Right hindlimb (tissue), 1 donor: ENCODE measurements at regions not wholly inside any gene's neighbourhood (a gene's known extent, or its start where the extent isn't known, plus 50 kb on each side); places are given as distances from the start of the nearest gene placed in this dataset.
"Not testable (repeated sequence)": the region's sequence is repeated elsewhere in the genome, so short reads cannot be mapped to it uniquely, and the experiment has no call there.

Experiments
- DNase-seq: peaks from one replicate; pipeline ENCODE4 v3.0.0-alpha.2; 2018

DNA sequence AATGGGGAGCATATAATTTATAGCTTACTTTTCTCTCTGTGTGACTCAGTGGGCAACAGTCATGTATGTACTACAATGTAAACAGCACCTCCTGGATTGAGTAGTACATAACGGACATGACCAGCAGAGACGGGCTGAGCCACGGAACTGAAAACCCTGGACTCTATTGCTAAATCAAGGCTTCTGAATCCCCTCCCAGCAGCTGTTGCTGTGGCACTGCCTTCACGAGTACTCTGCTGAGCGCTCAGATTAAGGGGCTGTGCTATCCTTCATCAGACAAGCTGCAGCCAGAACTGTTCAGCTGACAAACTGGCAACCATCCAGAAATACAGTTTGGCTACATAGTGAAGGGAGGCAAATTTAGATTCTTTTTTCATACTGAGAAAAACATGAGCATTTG is 131.3 kb upstream of the CCDC180 start:
- peak; percentile 67 for DNase-seq

DNA sequence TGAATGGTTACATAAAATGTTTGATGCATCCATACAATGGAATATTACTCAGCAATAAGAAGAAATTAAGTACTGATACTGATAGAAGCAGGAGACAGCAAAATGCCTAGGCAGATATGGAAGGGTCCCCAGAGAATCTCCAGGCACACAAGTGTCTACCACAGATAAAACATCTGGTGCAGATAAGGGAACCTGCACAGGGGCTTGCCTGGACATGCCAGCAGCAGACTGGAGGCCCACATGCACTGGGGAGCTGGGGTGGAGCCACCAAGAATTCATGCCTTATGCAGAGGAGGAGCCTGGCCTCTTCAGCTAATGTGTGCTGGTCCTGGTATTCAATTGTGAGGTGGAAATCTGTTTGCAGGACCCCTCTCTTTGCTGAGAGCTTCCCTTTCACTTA is 129.2 kb upstream of the CTSV start:
- not testable (repeated sequence) for DNase-seq

DNA sequence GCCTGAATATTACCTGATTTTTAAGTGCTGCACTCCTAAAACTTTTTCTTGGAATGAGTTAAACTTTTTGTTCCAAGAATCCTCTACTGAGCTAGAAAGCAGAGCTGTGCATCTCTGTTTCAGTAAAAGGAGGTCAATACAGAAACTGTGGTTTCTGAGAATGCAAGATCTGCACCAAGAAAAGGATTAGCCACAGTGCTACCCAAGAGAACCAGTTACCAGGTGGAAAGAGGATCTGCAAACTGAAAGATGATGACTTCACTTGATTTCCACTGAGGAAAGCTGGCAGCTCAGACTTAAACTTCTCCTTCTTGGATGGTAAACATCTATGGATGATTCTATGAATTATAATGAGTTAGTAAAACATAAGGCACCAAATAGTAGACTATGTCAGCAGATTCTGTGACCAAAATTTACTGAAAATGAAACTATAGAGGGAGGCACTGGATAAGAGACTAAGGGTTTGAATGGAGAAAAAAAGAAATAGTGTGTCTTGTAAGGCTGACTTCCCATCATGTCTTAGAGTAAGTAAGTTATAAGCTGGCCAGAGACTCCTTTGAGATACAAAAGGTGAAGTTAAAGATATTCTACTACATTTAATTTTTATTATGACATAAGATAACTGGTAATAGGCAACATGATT is 127.7 kb upstream of the CTSV start:
- not testable (repeated sequence) for DNase-seq

DNA sequence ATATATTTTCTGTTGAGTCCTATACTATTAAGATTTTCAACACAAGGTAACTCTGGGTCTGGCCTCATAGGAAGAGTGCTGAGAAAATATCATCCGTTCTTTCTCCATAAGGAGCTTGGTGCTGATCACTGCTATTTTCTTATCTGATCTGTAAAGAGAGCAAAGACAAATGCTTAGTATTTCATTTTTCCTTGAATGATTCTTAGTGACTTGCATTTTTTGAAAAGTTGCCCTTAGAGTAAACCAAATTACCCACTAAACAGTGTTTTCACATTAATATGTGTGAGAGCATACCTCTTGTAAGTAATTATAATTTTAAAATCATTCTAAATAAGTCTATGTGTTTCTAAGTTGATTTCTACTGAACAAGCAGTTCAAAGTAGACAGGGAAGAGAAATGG is 121.3 kb upstream of the CTSV start:
- DNase-seq: no peak

DNA sequence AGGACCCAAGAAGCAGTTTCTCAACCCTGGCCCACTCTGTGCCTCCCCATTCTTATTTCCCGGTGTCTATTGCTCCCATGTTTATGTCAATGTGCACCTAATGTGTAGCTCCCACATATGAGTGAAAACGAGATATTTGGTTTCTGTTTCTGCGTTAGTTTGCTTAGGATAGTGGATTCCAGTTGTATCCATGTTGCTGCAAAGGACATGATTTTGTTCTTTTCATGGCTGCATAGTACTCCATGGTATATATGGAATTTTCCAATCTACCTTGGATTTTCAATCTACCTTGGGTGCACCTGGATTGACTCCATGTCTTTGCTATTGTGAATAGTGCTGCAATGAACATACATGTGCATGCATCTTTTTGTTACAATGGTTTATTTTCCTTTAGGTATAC is 119.8 kb upstream of the CTSV start:
- DNase-seq: not testable (repeated sequence)

DNA sequence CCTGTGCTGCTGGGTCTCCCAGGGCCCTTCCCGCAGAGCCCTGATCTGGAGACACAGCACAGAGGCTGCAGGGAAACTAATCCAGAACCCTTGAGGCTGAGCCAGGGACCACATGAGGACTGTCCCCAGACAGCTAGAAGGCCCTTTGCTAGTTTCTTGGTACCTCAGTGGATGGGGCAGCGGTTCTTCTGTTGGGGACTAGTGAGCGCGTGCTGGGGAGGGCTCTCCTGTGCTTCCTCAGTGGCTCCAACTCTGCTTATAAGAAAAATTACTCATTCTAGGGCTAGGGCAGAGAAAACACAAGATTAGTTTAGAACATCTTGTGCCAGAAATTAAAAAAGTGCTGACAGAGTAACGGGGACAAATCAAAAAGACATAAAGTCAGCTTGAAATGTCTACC is 116.5 kb upstream of the CTSV start:
- DNase-seq: not testable (repeated sequence)

DNA sequence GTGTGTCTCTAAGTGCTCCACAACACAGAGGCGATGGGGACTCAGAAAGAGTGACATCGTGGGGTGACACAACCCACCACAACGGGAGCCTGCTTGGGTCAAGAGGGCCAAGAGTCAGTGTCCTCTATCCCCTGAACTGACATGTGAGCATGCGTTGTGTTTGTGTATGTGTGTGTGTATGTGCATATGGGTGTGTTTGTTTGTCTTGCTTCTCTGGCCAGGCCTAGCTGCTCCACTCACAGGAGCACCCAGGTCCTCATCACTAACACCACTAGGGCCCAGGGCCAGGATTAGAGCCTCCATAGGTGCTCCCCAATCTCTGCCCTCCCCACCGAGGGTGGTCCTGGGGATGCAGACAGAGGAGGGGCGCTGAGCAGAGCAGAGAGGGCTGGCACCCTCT is 115.0 kb upstream of the CTSV start:
- no peak for DNase-seq

DNA sequence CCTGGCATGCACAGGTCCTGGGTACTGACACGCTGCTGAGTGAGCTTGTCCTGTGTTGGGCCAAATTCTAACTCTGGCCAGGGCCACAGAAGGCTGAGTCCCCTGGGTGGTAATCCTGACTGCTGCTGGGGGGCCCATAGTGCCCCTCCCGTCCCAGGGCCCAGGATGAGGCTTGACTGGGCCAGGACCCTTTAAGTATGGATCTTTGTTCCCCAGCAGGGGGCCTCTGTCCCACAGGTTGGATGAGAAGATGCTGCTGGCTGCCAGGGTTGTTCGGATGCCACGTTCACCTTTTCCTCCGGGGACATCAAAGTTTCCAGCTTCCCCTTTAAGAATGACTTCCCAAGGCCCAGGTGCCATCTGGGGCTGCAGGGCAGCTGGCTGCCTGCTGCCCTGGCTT is 114.2 kb upstream of the CTSV start:
- not testable (repeated sequence) for DNase-seq

DNA sequence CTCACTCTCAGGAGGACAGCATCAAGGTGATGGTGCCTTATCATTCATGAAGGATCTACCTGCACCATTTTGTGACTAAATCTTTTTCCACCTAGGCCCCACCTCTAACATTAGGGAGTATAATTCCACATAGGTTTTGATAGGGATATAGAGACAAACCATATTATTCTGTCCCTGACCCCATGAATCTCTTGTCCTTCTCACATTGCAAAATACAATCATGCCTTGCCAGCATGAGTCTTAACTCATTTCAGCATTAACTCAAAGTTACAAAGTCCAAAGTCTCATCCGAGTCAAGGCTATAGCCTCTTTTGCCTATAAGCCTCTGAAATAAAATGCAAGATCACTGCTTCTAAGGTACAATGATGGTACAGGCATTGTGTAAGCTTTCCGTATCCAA is 111.5 kb upstream of the CTSV start:
- not testable (repeated sequence) for DNase-seq

DNA sequence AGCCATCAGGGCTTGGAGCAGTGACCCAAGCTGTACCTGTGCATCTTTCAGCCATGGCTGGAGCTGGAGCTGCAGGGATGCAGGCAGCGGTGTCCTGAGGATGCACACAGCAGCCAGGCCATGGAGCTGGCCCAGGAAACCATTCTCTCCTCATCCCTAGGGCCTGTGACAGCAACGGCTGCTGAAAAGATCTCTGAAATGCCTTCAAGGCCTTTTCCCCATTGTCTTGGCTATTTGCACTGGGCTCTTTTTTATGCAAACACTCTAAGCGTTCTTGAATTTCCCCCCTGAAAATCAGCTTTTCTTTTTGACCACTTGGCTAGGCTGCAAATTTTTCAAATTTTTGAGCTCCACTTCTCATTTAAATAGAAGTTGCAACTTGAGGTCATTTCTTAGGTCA is 109.5 kb upstream of the CTSV start:
- DNase-seq: not testable (repeated sequence)

DNA sequence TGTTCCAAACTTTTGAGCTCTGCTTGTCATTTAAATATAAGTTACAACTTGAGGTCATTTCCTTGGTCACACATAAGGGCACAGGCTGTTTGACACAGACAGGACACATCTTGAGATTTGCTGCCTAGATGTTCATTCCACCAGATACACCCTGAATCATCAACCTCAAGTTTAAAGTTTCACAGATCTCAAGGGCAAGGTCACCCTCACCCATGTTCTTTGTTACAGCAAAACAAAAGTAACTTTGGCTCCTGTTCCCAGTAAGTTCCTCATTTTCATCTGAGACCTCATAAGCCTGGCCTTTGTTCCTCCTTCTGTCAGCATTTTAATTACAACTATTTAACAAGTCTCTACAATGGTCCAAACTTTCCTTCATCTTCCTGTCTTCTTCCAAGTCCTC is 106.7 kb upstream of the CTSV start:
- not testable (repeated sequence) for DNase-seq

DNA sequence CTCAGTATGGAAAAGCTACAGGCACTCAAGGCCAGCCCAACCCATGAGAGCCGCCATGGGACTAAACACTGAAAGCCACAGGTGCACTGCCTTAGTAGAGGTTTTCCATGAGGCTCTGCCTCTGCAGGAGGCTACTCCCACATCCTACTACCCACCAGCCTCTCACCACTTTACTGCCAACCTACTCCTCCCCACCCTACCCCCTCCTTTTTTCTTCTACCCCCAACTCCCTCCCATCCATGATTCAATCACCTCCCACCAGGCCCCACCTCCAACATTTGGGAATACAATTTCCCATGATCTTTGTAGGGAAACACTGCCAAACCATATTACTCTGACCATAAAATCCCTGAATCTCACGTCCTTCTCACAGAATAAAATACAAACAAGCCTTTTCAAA is 101.6 kb upstream of the CTSV start:
- DNase-seq: no peak

DNA sequence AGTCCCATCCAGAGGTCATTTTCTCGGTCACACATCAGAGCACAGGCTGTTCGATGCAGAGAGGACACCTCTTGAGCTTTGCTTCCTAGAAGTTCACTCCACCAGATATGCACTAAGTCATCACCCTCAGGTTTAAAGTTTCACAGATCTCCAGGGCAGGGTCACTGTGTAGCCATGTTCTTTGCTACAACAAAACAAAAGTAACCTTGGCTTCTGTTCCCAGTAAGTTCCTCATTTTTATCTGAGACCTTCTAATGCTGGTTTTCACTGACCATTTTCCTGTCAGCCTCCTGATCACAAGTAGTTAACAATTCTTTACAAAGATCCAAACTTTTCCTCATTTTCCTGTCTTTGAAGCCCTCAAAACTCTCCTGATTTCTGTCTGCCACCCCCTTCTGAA is 97.5 kb upstream of the CTSV start:
- no peak for DNase-seq

DNA sequence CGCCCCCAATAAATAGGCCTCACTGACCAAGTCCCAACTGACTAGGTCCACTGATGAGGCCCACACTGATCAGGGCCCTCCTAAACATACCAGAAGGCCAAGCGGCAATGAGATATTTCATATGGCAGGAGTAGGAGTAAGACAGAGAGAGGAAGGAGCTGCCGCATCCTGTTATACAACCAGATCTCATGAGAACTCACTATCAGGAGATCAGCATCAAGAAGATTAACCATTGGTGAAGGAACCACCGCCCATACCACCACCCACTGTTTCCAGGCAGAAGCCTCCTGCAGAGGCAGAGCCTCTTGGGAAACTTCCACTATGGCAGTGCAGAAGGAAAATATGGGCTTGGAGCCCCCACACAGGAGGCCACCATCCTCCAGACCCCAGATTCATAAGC is 95.0 kb upstream of the CTSV start:
- DNase-seq: not testable (repeated sequence)

DNA sequence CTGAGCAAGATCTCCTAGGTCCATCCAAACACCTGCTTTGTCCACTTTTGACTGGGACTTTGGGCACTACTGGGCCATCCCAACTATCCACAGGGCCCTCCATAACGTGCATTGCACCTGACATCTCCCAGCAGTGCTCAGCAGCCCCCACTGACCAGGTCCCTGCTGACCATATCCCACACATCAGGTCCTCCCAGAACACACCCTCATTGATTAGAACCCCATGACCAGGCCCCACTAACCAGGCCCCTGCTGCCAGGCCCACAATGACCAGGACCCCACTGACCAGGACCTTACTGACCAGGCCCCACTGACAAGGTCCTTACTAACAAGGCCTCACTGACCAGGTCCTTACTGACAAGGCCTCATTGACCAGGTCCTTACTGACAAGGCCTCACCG is 93.9 kb upstream of the CTSV start:
- no peak for DNase-seq

DNA sequence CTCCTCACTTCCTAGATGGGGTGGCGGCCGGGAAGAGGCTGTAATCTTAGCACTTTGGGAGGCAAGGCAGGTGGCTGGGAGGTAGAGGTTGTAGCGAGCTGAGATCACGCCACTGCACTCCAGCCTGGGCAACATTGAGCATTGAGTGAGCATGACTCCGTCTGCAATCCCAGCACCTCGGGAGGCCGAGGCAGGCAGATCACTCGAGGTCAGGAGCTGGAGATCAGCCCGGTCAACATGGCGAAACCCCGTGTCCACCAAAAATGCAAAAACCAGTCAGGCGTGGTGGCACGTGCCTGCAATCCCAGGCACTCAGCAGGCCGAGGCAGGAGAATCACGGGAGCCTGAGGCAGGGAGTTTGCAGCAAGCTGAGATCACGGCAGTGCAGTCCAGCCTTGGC is 91.9 kb upstream of the CTSV start:
- not testable (repeated sequence) for DNase-seq

DNA sequence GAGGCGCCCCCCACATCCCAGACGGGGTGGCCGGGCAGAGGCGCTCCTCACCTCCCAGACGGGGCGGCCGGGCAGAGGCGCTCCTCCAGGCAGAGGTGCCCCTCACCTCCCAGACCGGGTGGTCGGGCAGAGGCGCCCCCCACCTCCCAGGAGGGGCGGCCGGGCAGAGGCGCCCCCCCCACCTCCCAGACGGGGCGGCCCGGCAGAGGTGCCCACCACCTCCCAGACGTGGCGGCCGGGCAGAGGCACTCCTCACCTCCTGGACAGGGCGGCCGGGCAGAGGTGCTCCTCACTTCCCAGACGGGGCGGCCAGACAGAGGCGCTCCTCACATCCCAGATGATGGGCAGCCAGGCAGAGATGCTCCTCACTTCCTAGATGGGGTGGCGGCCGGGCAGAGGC is 91.4 kb upstream of the CTSV start:
- not testable (repeated sequence) for DNase-seq

DNA sequence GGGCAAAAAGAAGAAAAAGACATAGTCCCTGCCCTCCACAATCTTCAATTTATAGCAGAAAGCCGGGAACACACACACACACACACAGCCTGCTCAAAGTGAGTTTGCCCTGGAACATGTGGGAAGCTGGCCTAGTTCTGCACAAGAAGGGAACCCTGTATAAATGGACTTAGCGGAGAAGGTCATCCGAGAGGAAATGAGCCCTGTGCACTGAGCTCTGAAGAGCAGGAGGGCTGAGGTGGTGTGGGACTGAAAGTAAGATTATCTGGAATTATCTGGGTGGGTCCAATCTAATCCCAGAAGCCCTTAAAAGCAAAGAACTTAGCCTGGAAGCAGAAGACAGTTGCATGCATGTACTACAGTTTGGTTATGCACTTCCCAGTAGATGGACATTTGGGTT is 90.0 kb upstream of the CTSV start:
- no peak for DNase-seq

DNA sequence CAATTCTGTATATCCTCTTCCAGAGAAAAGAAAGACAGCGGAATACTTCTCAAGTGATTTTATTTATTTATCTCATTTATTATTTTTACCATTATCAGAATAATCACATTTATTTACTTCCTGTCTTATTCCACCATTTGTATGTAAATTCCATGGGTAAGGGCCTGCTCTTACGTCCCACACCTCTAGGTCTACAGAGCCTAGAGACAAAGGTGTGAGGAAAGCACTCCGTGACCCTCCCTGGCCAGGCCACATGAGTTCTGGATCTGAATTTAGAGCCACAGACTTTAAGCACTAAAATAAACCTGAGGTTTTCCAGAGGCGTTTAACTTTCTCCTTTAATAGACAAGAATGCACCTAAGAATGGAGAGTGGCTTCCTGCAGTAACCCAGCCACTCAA is 85.3 kb upstream of the CTSV start:
- DNase-seq: no peak

DNA sequence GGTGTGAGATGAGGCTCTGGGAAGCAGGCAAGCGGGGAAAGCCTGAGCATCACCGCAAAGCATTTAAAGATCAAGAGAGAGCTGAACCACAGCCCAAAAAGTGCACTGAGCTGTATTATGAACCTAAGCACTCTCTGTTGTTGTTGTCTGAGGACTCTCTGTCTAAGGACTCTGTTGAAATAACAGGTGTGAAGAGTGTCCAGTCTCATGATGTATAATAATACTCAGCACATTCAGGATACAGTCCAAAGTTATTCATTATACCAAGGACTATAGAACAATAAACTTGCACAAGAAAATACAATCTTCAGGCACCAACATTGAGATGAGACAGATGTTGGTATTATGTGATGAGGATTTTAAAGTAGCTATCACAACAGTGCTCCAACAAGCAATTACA is 71.8 kb upstream of the CTSV start:
- no peak for DNase-seq

DNA sequence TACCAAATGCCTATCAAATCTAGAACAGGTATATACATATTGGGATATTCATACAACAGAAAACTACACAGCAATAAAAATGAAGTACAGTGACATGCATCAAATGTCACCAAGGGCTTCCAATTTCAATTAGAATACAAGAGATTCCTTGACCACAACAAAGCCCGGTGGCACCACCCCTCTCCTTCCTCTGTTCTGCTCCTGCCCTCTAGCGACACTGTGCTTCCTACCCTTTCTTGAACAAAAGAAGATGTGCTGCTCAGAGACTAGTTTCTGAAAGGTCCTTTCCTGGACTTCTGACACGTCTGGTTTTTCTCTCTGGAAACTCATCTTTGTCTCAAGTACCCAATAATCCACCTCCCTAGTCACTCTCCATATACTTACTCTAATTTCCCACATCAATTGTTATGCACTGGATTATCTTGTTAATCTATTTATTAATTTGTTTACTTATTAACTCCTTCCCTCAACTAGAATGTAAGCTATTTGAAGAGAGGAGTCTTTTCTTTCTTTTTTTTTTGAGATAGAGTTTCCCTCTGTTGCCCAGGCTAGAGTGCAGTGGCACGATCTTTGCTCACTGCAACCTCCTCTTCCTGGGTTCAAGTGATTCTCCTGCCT is 70.4 kb upstream of the CTSV start:
- no peak for DNase-seq

DNA sequence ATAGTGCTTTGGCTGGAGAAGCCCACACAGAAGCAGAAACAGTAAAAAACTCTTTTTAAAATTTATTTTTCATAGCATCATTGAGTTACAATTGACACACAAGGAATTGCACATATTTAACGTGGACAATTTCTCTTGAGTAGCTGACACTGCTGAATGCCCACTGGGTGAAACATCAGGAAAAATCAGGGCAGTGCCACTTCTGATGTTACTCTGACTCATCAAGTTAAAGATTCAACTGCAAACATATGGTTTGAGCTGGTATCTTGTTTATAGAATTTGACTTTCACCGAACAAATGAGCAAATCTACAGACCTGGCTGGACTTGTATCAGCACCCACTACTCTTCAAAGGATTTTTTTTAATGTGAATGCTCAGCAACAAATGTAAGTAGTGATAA is 66.3 kb upstream of the CTSV start:
- DNase-seq: not testable (repeated sequence)

DNA sequence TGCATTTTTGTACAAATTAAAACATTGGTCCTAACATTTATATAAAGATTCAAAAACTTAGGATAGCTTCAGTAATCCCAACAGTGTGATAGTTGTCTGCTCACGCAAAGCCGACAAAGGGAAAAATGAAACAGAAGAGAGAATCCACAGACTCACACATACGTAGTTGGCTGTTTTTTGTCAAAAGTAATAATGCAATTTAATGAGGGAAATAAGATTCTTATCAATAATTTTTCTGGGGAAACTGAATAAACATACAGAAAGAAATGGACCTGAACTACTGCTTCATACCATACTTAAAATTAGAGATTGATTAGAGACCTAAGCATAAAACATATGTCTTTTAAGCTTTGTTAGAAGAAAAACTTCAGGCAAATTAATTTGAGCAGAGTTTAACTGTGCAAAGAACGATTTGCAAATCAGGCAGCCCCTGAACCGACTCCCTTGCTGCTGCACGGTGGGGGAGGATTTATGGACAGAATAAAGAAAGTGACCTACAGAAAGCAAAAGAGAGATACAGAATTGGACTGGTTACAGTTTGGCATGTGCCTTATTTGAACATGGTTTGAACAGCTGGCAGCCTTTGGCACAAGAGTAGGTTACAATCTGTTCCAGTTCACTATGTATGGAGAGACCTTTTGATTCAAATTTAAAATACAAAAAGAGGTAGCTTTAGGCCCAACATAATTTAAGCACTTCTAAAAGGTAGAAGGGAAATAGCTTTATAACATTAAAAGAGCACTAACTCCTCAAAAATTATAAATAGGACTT is 64.9 kb upstream of the CTSV start:
- DNase-seq: peak; percentile 17

DNA sequence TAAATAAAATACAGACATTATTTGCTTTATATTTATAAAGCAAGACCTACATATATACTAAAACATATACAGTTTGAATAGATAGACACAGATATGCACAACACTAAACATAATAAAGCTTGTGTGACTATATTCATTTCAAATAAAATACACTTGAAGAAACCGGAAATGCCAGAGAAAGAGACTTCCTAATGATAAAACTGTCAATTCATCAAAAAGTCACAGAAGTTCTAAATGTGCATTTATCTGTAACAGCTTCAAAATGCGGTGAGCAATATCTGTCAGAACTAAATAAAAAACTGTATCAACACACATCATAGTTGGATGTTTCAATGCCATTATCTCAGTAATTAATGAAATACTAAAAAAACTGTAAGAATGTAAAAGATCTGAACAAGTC is 60.6 kb upstream of the CTSV start:
- not testable (repeated sequence) for DNase-seq
